SK-N-SH (cell line): ENCODE measurements at regions not wholly inside any gene's neighbourhood (a gene's known extent, or its start where the extent isn't known, plus 50 kb on each side); places are given as distances from the start of the nearest gene placed in this dataset.

Experiments
- CTCF ChIA-PET: fragments of 300-600, 350-600 bp; formaldehyde crosslinking; extraction: SDS; loops from one replicate; lab custom pipeline; 2021; lab: Yijun Ruan, JAX
- POLR2A ChIA-PET: fragments of 350-600 bp; sonication (Branson Sonifier 250); formaldehyde crosslinking; extraction: SDS; loops from one replicate; lab custom pipeline; 2020; ENCODE audit warnings: antibody characterized with exemption, inconsistent platforms; lab: Yijun Ruan, JAX
- DNase-seq: peaks from one replicate; pipeline ENCODE4 v3.0.0; 2012
- H2AFZ ChIP-seq: fragments of 200-600 bp; sonication (generic); 2 replicates; pipeline ENCODE4 v1.8.1; 2016; ENCODE audit warnings: antibody characterized with exemption, mild to moderate bottlenecking, low read depth
- H3F3A ChIP-seq: fragments of 200-600 bp; sonication (generic); replicated peaks from 2 replicates; pipeline ENCODE3; 2016; ENCODE audit warnings: antibody characterized with exemption, mild to moderate bottlenecking; ENCODE audit not compliant: insufficient read depth
- H3K27ac ChIP-seq, 2 experiments: fragments of 200-500 bp in 1 of 2; fragments of 200-600 bp in 1 of 2; sonication (Bioruptor generic) in 1 of 2; sonication (generic), shearing (Covaris generic) in 1 of 2; 2 replicates each; pipeline versions ENCODE4 v1.5.1 to v1.6.1; 2014 to 2016; ENCODE audit warnings: low read depth in 2 of 2, inconsistent platforms in 1 of 2, low read length in 1 of 2, mild to moderate bottlenecking in 1 of 2, mixed read lengths in 1 of 2
- H3K27me3 ChIP-seq: fragments of 200-600 bp; sonication (generic), shearing (Covaris generic); 2 replicates; pipeline ENCODE4 v1.6.1; 2016; ENCODE audit warnings: mixed run types; ENCODE audit not compliant: insufficient read depth
- H3K36me3 ChIP-seq, 2 experiments: fragments of 200-500 bp in 1 of 2; fragments of 200-600 bp in 1 of 2; sonication (Bioruptor generic) in 1 of 2; sonication (generic) in 1 of 2; replicated peaks in 1 of 2; 2 replicates each; pipeline versions ENCODE3 to v1.5.1; 2014 to 2016; ENCODE audit warnings: low read length in 1 of 2, mild to moderate bottlenecking in 1 of 2; ENCODE audit not compliant: insufficient read depth in 2 of 2, control insufficient read depth in 1 of 2
- H3K4me1 ChIP-seq, 2 experiments: fragments of 200-500 bp in 1 of 2; fragments of 200-600 bp in 1 of 2; sonication (Bioruptor generic) in 1 of 2; sonication (generic), shearing (Covaris generic) in 1 of 2; 2 replicates each; pipeline versions ENCODE4 v1.5.1 to v1.6.1; 2014 to 2016; ENCODE audit warnings: low read depth in 1 of 2, low read length in 1 of 2, mixed run types in 1 of 2; ENCODE audit not compliant: insufficient read depth in 2 of 2, control insufficient read depth in 1 of 2
- H3K4me2 ChIP-seq: fragments of 200-600 bp; sonication (generic), shearing (Covaris generic); 2 replicates; pipeline ENCODE4 v1.6.1; 2017; ENCODE audit warnings: mixed run types
- H3K4me3 ChIP-seq, 2 experiments: fragments of 200-500 bp in 1 of 2; fragments of 200-600 bp in 1 of 2; sonication (Bioruptor generic) in 1 of 2; sonication (generic), shearing (Covaris generic) in 1 of 2; 2 replicates each; pipeline versions ENCODE4 v1.5.1 to v1.8.1; 2014 to 2016; ENCODE audit warnings: low read depth in 2 of 2, inconsistent platforms in 1 of 2, low read length in 1 of 2, mild to moderate bottlenecking in 1 of 2, mixed read lengths in 1 of 2, moderate library complexity in 1 of 2
- H3K79me2 ChIP-seq: fragments of 200-600 bp; sonication (generic); 2 replicates; pipeline ENCODE4 v1.8.1; 2017; ENCODE audit warnings: mild to moderate bottlenecking; ENCODE audit not compliant: insufficient read depth
- H3K9ac ChIP-seq: fragments of 200-600 bp; sonication (generic); 2 replicates; pipeline ENCODE4 v1.6.1; 2017; ENCODE audit warnings: mixed run types
- H3K9me2 ChIP-seq: fragments of 200-600 bp; sonication (generic); 2 replicates; pipeline ENCODE4 v1.6.1; 2017; ENCODE audit warnings: mixed run types
- H3K9me3 ChIP-seq: fragments of 200-600 bp; sonication (generic); 2 replicates; pipeline ENCODE4 v1.6.1; 2017; ENCODE audit warnings: mixed run types, mild to moderate bottlenecking, moderate library complexity
- H4K20me1 ChIP-seq: fragments of 200-600 bp; sonication (generic); 2 replicates; pipeline ENCODE4 v1.6.1; 2017; ENCODE audit warnings: mild to moderate bottlenecking, mixed run types; ENCODE audit not compliant: insufficient read depth
- CHD2 ChIP-seq: fragments of 150-350 bp; IDR thresholded peaks from 2 replicates; pipeline ENCODE4 v1.6.1; 2018; ENCODE audit warnings: low read length; ENCODE audit not compliant: partially characterized antibody
- EZH2phosphoT487 ChIP-seq: fragments of 200-600 bp; sonication (generic); IDR thresholded peaks from 2 replicates; pipeline ENCODE4 v1.6.1; 2017; ENCODE audit warnings: low read depth, mixed run types, mild to moderate bottlenecking, antibody characterized with exemption, moderate library complexity, borderline replicate concordance
- FOSL2 ChIP-seq: IDR thresholded peaks from 2 replicates; pipeline ENCODE4 v1.4.0; 2012; ENCODE audit warnings: low read depth, mild to moderate bottlenecking, moderate library complexity, borderline replicate concordance
- FOXM1 ChIP-seq: IDR thresholded peaks from 2 replicates; pipeline ENCODE4 v1.4.0; 2012; ENCODE audit warnings: low read depth, mild to moderate bottlenecking
- GABPA ChIP-seq: IDR thresholded peaks from 2 replicates; pipeline ENCODE4 v1.4.0; 2012; ENCODE audit warnings: low read depth, mild to moderate bottlenecking
- GATA2 ChIP-seq: sonication (generic); formaldehyde crosslinking; IDR thresholded peaks from 2 replicates; pipeline ENCODE4 v1.5.0; 2020; ENCODE audit warnings: mild to moderate bottlenecking, missing genetic modification reagents
- MAX ChIP-seq: IDR thresholded peaks from 2 replicates; pipeline ENCODE4 v1.4.0; 2012; ENCODE audit warnings: low read depth
- MEF2A ChIP-seq: IDR thresholded peaks from 2 replicates; pipeline ENCODE4 v1.4.0; 2012; ENCODE audit warnings: low read depth, borderline replicate concordance
- MXI1 ChIP-seq: IDR thresholded peaks from 2 replicates; pipeline ENCODE4 v1.6.1; 2012; ENCODE audit warnings: mild to moderate bottlenecking, low read depth, low read length, improper control_type of control experiment
- NFIC ChIP-seq: IDR thresholded peaks from 2 replicates; pipeline ENCODE4 v1.4.0; 2012; ENCODE audit warnings: borderline replicate concordance
- NRF1 ChIP-seq: IDR thresholded peaks from 2 replicates; pipeline ENCODE4 v1.6.1; 2012; ENCODE audit warnings: low read depth, mild to moderate bottlenecking, low read length
- RXRA ChIP-seq: IDR thresholded peaks from 2 replicates; pipeline ENCODE4 v1.4.0; 2012; ENCODE audit warnings: low read depth, mild to moderate bottlenecking, borderline replicate concordance
- SIN3A ChIP-seq: IDR thresholded peaks from 2 replicates; pipeline ENCODE4 v1.6.1; 2012; ENCODE audit warnings: low read depth, mild to moderate bottlenecking, low read length, moderate library complexity, borderline replicate concordance
- TCF12 ChIP-seq: IDR thresholded peaks from 2 replicates; pipeline ENCODE4 v1.4.0; 2012
- TEAD4 ChIP-seq: IDR thresholded peaks from 2 replicates; pipeline ENCODE4 v1.4.0; 2012; ENCODE audit warnings: mild to moderate bottlenecking, borderline replicate concordance; ENCODE audit not compliant: insufficient read depth
- WGBS: methylation state at CpG from one replicate; pipeline ENCODE4 v1.1.6; 2017; ENCODE audit warnings: low lambda C conversion rate; 5-methylcytosine and 5-hydroxymethylcytosine counted together
- TF ChIP-seq, protein P1 (sequence below): IDR thresholded peaks from 2 replicates; pipeline ENCODE4 v1.6.1; 2012; ENCODE audit warnings: mild to moderate bottlenecking, low read depth, low read length, moderate library complexity

GRCh38 chr16:72240466-72240865 lies 68.5 kb upstream of the PMFBP1 start:
- Histone ChIP-seq H3K36me3 (no peaks in the 10 kb centered on the region), H3K4me1 (peaks cover 0 to 17% of the 10 kb centered on the region in 2 experiments; a peak in 2 of 4 replicates), H3K27me3 (no peaks in the 10 kb centered on the region), H3K9ac (no peak overlapping the region), H3K4me3 (no peak overlapping the region), H4K20me1 (no peaks in the 10 kb centered on the region), H3K9me3 (no peaks in the 10 kb centered on the region), H2AFZ (no peak overlapping the region), H3K4me2 (no peak overlapping the region), H3K9me2 (no peaks in the 10 kb centered on the region), H3K79me2 (no peaks in the 10 kb centered on the region), H3F3A (no peaks in the 10 kb centered on the region), H3K27ac (peak overlapping the region in 1 of 2 experiments; percentile 44; a peak in 1 of 4 replicates)
- no peak for DNase-seq
- CTCF ChIA-PET = interaction anchor here (1.1 to 6.4 kb wide), 4 partner anchors 41 to 261 kb away, joined by 3 to 28 read pairs (median 6); no protein-coding TSS in a partner anchor
- POLR2A ChIA-PET = no interaction called here
- TF ChIP-seq CHD2 = no peak
- TF ChIP-seq MXI1 = peak; percentile 29; the same call in 1 of the 2 replicates
- peak; percentile 61 for TF ChIP-seq GATA2
- 61% methylated on average over 2 of the region's 2 CpGs for WGBS

GRCh38 chr16:72236866-72237265 lies 64.9 kb upstream of the PMFBP1 start:
- Histone ChIP-seq H3K4me2 (no peak overlapping the region), H3K36me3 (no peaks in the 10 kb centered on the region), H3K27me3 (no peaks in the 10 kb centered on the region), H2AFZ (no peak overlapping the region), H3F3A (no peaks in the 10 kb centered on the region), H3K9me3 (no peaks in the 10 kb centered on the region), H3K27ac (no peak overlapping the region), H4K20me1 (no peaks in the 10 kb centered on the region), H3K9ac (no peak overlapping the region), H3K9me2 (no peaks in the 10 kb centered on the region), H3K4me3 (no peak overlapping the region), H3K4me1 (peaks cover 0 to 10% of the 10 kb centered on the region in 2 experiments; a peak in 2 of 4 replicates), H3K79me2 (no peaks in the 10 kb centered on the region)
- WGBS = 82% methylated on average over 2 of the region's 2 CpGs
- TF ChIP-seq NRF1 = no peak
- ChIA-PET POLR2A (no interaction called here), CTCF (interaction anchor here (1.5 kb wide), 1 partner anchor 38 kb away, joined by 4 read pairs; no protein-coding TSS in a partner anchor)
- DNase-seq = no peak

DNA sequence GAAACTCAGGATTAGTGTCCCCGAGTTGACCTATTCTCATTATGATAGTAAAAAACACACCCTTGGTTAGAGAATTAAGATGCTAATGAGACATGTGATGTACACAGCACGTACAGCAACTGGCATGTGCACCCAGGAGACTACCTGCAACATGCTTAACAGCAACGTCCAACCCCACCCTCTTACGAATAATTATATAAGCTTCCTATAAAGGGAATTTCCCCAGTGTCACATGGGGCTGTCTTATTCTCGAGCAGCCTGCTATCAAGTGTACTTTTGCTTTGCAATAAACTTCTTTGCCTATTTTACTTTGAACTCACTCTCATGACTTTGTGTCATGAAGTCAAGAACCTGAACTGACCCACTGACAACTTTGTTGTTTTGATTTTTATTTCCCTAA lies 62.4 kb upstream of the PMFBP1 start:
- H2AFZ ChIP-seq = no peak overlapping the region
- H3K4me1 ChIP-seq = no peaks in the 10 kb centered on the region
- H3K9ac ChIP-seq = no peak overlapping the region
- H3K27me3 ChIP-seq = no peaks in the 10 kb centered on the region
- H3K27ac ChIP-seq = no peak overlapping the region
- POLR2A ChIA-PET = no interaction called here
- WGBS = 67% methylated on average over 5 of the region's 5 CpGs
- H3K4me3 ChIP-seq = no peak overlapping the region
- no peaks in the 10 kb centered on the region for H3K79me2 ChIP-seq
- H3K9me3 ChIP-seq = no peaks in the 10 kb centered on the region
- H3K4me2 ChIP-seq = no peak overlapping the region
- no peak for TF ChIP-seq FOSL2
- no peak for TF ChIP-seq SIN3A
- no peak for TF ChIP-seq NRF1
- TF ChIP-seq TEAD4 = no peak
- TF ChIP-seq TCF12 = no peak
- no peak for TF ChIP-seq MAX
- no peak for TF ChIP-seq MXI1
- TF ChIP-seq RXRA = no peak
- TF ChIP-seq, protein P1, sequence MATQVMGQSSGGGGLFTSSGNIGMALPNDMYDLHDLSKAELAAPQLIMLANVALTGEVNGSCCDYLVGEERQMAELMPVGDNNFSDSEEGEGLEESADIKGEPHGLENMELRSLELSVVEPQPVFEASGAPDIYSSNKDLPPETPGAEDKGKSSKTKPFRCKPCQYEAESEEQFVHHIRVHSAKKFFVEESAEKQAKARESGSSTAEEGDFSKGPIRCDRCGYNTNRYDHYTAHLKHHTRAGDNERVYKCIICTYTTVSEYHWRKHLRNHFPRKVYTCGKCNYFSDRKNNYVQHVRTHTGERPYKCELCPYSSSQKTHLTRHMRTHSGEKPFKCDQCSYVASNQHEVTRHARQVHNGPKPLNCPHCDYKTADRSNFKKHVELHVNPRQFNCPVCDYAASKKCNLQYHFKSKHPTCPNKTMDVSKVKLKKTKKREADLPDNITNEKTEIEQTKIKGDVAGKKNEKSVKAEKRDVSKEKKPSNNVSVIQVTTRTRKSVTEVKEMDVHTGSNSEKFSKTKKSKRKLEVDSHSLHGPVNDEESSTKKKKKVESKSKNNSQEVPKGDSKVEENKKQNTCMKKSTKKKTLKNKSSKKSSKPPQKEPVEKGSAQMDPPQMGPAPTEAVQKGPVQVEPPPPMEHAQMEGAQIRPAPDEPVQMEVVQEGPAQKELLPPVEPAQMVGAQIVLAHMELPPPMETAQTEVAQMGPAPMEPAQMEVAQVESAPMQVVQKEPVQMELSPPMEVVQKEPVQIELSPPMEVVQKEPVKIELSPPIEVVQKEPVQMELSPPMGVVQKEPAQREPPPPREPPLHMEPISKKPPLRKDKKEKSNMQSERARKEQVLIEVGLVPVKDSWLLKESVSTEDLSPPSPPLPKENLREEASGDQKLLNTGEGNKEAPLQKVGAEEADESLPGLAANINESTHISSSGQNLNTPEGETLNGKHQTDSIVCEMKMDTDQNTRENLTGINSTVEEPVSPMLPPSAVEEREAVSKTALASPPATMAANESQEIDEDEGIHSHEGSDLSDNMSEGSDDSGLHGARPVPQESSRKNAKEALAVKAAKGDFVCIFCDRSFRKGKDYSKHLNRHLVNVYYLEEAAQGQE = no peak
- TF ChIP-seq FOXM1 = no peak
- TF ChIP-seq NFIC = no peak
- no peak for TF ChIP-seq MEF2A
- TF ChIP-seq EZH2phosphoT487 = no peak
- no peak for TF ChIP-seq GABPA
- CTCF ChIA-PET = no interaction called here
- H4K20me1 ChIP-seq = no peaks in the 10 kb centered on the region
- no peaks in the 10 kb centered on the region for H3F3A ChIP-seq
- no peaks in the 10 kb centered on the region for H3K9me2 ChIP-seq
- DNase-seq = no peak
- no peaks in the 10 kb centered on the region for H3K36me3 ChIP-seq
